A549 (cell line): ENCODE measurements at regions not wholly inside any gene's neighbourhood (a gene's known extent, or its start where the extent isn't known, plus 50 kb on each side); places are given as distances from the start of the nearest gene placed in this dataset.

ENCODE experiments used
- ATAC-seq, 2 experiments: fragments of 200-7000 bp in 1 of 2; fragments of >200 bp in 1 of 2; cut with Nextera tagmentation in 1 of 2; cut with Tn5 transposase in 1 of 2; 3 replicates each; pipeline versions ENCODE4 v1.8.0 to v1.9.1; 2018 to 2020; ENCODE audit warnings: mild to moderate bottlenecking in 1 of 2, moderate library complexity in 1 of 2
- CTCF ChIA-PET: fragments of 300-600 bp; sonication (Branson Sonifier 250); formaldehyde crosslinking; extraction: SDS; loops from one replicate; lab custom pipeline; 2021; ENCODE audit warnings: antibody characterized with exemption, inconsistent platforms; lab: Yijun Ruan, JAX
- POLR2A ChIA-PET: fragments of 350-600 bp; formaldehyde crosslinking; extraction: SDS; loops from one replicate; lab custom pipeline; 2021; ENCODE audit warnings: antibody characterized with exemption, inconsistent platforms; lab: Yijun Ruan, JAX
- DNase-seq, 2 experiments: peaks; one replicate each; pipeline versions ENCODE4 v3.0.0 to v3.0.0-alpha.2; 2011 to 2016; ENCODE audit warnings: low read depth in 1 of 2, low spot score in 1 of 2
- FAIRE-seq: peaks from 2 replicates; lab custom pipeline; 2011; peaks lifted over from hg19 to GRCh38; lab: Jason Lieb, UNC
- H3K27ac ChIP-seq, 2 experiments: fragments of >200 bp; sonication (Bioruptor Twin); formaldehyde crosslinking; 3 replicates each; pipeline ENCODE4 v1.5.1; 2016 to 2017
- H3K4me1 ChIP-seq: fragments of >200 bp; sonication (Bioruptor Twin); formaldehyde crosslinking; 3 replicates; pipeline ENCODE4 v1.6.1; 2016
- H3K4me2 ChIP-seq: fragments of >200 bp; sonication (Bioruptor Twin); formaldehyde crosslinking; 3 replicates; pipeline ENCODE4 v1.6.1; 2016
- H3K4me3 ChIP-seq: fragments of >200 bp; sonication (Bioruptor Twin); formaldehyde crosslinking; 3 replicates; pipeline ENCODE4 v1.5.1; 2016
- H3K9me3 ChIP-seq: fragments of >200 bp; sonication (Bioruptor Twin); formaldehyde crosslinking; 3 replicates; pipeline ENCODE4 v1.6.1; 2016
- CEBPB ChIP-seq, 2 experiments: fragments of >200 bp in 1 of 2; sonication (Bioruptor Twin) in 1 of 2; formaldehyde crosslinking in 1 of 2; IDR thresholded peaks; 2 replicates each; pipeline ENCODE4 v1.6.1; 2012 to 2016
- CHD4 ChIP-seq: fragments of 200-600 bp; sonication (generic); IDR thresholded peaks from 2 replicates; pipeline ENCODE4 v1.6.1; 2016; ENCODE audit warnings: antibody characterized with exemption, mild to moderate bottlenecking, borderline replicate concordance
- FOSB ChIP-seq: fragments of 250-450 bp; sonication (Bioruptor Pico); IDR thresholded peaks from 2 replicates; pipeline ENCODE4 v1.5.0; 2020; ENCODE audit warnings: mild to moderate bottlenecking, moderate library complexity
- FOXS1 ChIP-seq: fragments of 250-450 bp; sonication (Bioruptor Pico); IDR thresholded peaks from 2 replicates; pipeline ENCODE4 v1.5.0; 2020; ENCODE audit warnings: mild to moderate bottlenecking, moderate library complexity
- HOXA7 ChIP-seq: fragments of 250-450 bp; sonication (Bioruptor Pico); IDR thresholded peaks from 2 replicates; pipeline ENCODE4 v1.5.0; 2020; ENCODE audit warnings: mild to moderate bottlenecking, moderate library complexity
- HOXB13 ChIP-seq: fragments of 250-450 bp; sonication (Bioruptor Pico); IDR thresholded peaks from 2 replicates; pipeline ENCODE4 v1.5.0; 2020; ENCODE audit warnings: low read depth, mild to moderate bottlenecking, moderate library complexity
- HOXB5 ChIP-seq: fragments of 250-450 bp; sonication (Bioruptor Pico); IDR thresholded peaks from 2 replicates; pipeline ENCODE4 v1.5.0; 2020; ENCODE audit warnings: mild to moderate bottlenecking, moderate library complexity
- JUN ChIP-seq, 2 experiments: fragments of >200 bp; sonication (Bioruptor Twin); formaldehyde crosslinking; IDR thresholded peaks; 2 replicates in 1 of 2; 3 replicates in 1 of 2; pipeline ENCODE4 v1.6.1; 2016 to 2017
- KDM1A ChIP-seq: fragments of 200-600 bp; sonication (generic); IDR thresholded peaks from 2 replicates; pipeline ENCODE4 v1.6.1; 2016; ENCODE audit warnings: low read depth, mild to moderate bottlenecking
- KDM5A ChIP-seq: fragments of 200-600 bp; sonication (generic); IDR thresholded peaks from 2 replicates; pipeline ENCODE4 v1.6.1; 2016; ENCODE audit warnings: antibody characterized with exemption, mild to moderate bottlenecking
- NFE2L2 ChIP-seq: fragments of 150-350 bp; conservative IDR thresholded peaks from 2 replicates; pipeline ENCODE4 v1.6.1; 2014; ENCODE audit warnings: low read length
- NPAS2 ChIP-seq: fragments of 250-450 bp; sonication (Bioruptor Pico); IDR thresholded peaks from 2 replicates; pipeline ENCODE4 v1.8.0; 2022; ENCODE audit warnings: mild to moderate bottlenecking, moderate library complexity, borderline replicate concordance
- NR3C1 ChIP-seq: fragments of >200 bp; sonication (Bioruptor Twin); formaldehyde crosslinking; IDR thresholded peaks from 3 replicates; pipeline ENCODE4 v1.6.1; 2017
- PHF8 ChIP-seq: fragments of 200-600 bp; sonication (generic); IDR thresholded peaks from 2 replicates; pipeline ENCODE4 v1.6.1; 2016; ENCODE audit warnings: low read depth, mild to moderate bottlenecking, antibody characterized with exemption, moderate library complexity, borderline replicate concordance
- SREBF2 ChIP-seq: fragments of 450-650 bp; IDR thresholded peaks from 2 replicates; pipeline ENCODE4 v1.6.1; 2014; ENCODE audit warnings: mild to moderate bottlenecking, moderate library complexity
- TP53 ChIP-seq: fragments of 250-450 bp; sonication (Bioruptor Pico); IDR thresholded peaks from 2 replicates; pipeline ENCODE4 v1.5.0; 2021; ENCODE audit warnings: mild to moderate bottlenecking, moderate library complexity
- WGBS: methylation state at CpG from one replicate; pipeline ENCODE4 v1.1.6; 2017; ENCODE audit errors: missing lambda C conversion rate; 5-methylcytosine and 5-hydroxymethylcytosine counted together
- TF ChIP-seq, protein P1 (sequence below): IDR thresholded peaks from 2 replicates; pipeline ENCODE4 v1.6.1; 2012
- TF ChIP-seq, protein P2 (sequence below): fragments of 250-450 bp; sonication (Bioruptor Pico); IDR thresholded peaks from 2 replicates; pipeline ENCODE4 v1.5.0; 2021; ENCODE audit warnings: mild to moderate bottlenecking, moderate library complexity, borderline replicate concordance
- TF ChIP-seq, protein P3 (sequence below): fragments of >200 bp; sonication (Bioruptor Twin); formaldehyde crosslinking; IDR thresholded peaks from 2 replicates; pipeline ENCODE4 v1.6.1; 2016
- TF ChIP-seq, protein P4 (sequence below): fragments of >200 bp; sonication (Bioruptor Twin); formaldehyde crosslinking; IDR thresholded peaks from 3 replicates; pipeline ENCODE4 v1.6.1; 2016

DNA sequence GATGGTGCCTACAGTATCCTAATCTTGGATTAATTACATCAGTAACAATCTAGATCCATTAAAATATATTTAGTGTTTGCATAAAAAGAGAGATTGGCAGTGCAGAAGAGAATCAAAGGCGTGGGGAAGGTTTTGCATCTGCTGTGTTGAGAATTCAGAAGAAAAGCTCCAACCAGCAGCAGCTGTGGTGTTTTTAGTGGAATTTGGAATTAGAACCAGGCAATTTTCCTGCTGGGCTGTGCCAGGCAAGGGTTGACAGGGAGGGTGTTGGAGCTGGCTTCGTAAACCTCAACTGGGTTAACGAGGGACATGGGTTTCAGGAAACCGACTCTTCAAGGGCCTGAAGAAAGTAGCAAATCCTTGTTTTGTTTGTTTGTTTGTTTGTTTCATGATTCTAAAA is 107.8 kb upstream of the WSCD1 start:
- Histone ChIP-seq H3K27ac (no peak overlapping the region), H3K4me1 (no peaks in the 10 kb centered on the region)
- no peak for DNase-seq
- POLR2A ChIA-PET, result no interaction called here
- TF ChIP-seq, protein P1, sequence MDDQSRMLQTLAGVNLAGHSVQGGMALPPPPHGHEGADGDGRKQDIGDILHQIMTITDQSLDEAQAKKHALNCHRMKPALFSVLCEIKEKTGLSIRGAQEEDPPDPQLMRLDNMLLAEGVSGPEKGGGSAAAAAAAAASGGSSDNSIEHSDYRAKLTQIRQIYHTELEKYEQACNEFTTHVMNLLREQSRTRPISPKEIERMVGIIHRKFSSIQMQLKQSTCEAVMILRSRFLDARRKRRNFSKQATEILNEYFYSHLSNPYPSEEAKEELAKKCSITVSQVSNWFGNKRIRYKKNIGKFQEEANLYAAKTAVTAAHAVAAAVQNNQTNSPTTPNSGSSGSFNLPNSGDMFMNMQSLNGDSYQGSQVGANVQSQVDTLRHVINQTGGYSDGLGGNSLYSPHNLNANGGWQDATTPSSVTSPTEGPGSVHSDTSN, result no peak
- no peak for TF ChIP-seq HOXB5 (CRISPR knock-in tag)
- no peak for TF ChIP-seq PHF8
- TF ChIP-seq JUN (IDR thresholded peaks at IDR 0.05), result no peak
- TF ChIP-seq, all 56 proteins: peak for 0
- 0 out of 3 replicates have a peak, but pooled peaks cover 8% of the 10 kb centered on the region for H3K9me3 ChIP-seq
- no peak overlapping the region for H3K4me2 ChIP-seq
- no peak overlapping the region for H3K4me3 ChIP-seq
- FAIRE-seq (no peak), ATAC-seq (no peak)
- CTCF ChIA-PET, result interaction anchor here (0.8 kb wide), 1 partner anchor 13 kb away, joined by 3 read pairs; no protein-coding TSS in a partner anchor
- 11% methylated on average over 4 of the region's 4 CpGs for WGBS

DNA sequence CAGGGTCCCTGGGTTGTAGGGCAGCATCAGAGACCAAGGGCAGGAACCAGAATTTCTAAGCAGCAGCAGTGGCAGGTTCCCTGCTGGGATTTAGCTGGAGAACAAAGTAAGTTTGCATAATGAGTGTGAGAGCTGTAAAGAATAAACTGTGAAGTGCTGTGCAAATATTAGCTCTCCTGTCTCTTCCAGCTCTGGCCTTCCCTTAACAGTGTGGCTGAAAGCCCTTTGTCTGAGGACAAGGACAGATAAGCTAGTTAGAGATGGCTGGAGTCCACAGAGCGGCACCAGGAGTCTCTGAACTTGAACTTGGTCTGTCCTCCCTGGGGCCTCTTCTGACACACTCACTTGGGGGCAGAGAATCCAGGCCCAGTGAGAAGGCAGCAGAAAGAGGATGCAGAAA is 98.2 kb upstream of the WSCD1 start:
- ChIA-PET CTCF (interaction anchor here (1.9 kb wide), 1 partner anchor 28 kb away, joined by 4 read pairs; no protein-coding TSS in a partner anchor), POLR2A (no interaction called here)
- no peak overlapping the region for H3K27ac ChIP-seq
- H3K4me3 ChIP-seq, result no peak overlapping the region
- no peak for DNase-seq
- FAIRE-seq, result no peak
- H3K4me1 ChIP-seq, result no peaks in the 10 kb centered on the region
- H3K9me3 ChIP-seq, result peaks cover 21% of the 10 kb centered on the region; the same call in 2 of the 3 replicates
- no peak for ATAC-seq
- 0% methylated on average over 1 of the region's 1 CpG for WGBS
- no peak for TF ChIP-seq TP53
- TF ChIP-seq KDM1A, result no peak
- no peak for TF ChIP-seq CEBPB (IDR thresholded peaks at IDR 0.05)
- no peak for TF ChIP-seq JUN (IDR thresholded peaks at IDR 0.05)
- no peak for TF ChIP-seq CHD4
- TF ChIP-seq KDM5A, result no peak
- no peak for TF ChIP-seq FOSB (CRISPR knock-in tag)
- TF ChIP-seq HOXB13 (CRISPR knock-in tag), result no peak
- TF ChIP-seq, protein P2, sequence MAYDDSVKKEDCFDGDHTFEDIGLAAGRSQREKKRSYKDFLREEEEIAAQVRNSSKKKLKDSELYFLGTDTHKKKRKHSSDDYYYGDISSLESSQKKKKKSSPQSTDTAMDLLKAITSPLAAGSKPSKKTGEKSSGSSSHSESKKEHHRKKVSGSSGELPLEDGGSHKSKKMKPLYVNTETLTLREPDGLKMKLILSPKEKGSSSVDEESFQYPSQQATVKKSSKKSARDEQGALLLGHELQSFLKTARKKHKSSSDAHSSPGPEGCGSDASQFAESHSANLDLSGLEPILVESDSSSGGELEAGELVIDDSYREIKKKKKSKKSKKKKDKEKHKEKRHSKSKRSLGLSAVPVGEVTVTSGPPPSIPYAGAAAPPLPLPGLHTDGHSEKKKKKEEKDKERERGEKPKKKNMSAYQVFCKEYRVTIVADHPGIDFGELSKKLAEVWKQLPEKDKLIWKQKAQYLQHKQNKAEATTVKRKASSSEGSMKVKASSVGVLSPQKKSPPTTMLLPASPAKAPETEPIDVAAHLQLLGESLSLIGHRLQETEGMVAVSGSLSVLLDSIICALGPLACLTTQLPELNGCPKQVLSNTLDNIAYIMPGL (CRISPR knock-in tag), result no peak
- TF ChIP-seq, protein P1, result no peak
- TF ChIP-seq SREBF2, result no peak
- no peak for TF ChIP-seq NFE2L2
- TF ChIP-seq NR3C1, result no peak
- TF ChIP-seq FOXS1 (CRISPR knock-in tag), result no peak
- TF ChIP-seq, protein P3, sequence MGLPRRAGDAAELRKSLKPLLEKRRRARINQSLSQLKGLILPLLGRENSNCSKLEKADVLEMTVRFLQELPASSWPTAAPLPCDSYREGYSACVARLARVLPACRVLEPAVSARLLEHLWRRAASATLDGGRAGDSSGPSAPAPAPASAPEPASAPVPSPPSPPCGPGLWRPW, result no peak
- TF ChIP-seq, protein P4, sequence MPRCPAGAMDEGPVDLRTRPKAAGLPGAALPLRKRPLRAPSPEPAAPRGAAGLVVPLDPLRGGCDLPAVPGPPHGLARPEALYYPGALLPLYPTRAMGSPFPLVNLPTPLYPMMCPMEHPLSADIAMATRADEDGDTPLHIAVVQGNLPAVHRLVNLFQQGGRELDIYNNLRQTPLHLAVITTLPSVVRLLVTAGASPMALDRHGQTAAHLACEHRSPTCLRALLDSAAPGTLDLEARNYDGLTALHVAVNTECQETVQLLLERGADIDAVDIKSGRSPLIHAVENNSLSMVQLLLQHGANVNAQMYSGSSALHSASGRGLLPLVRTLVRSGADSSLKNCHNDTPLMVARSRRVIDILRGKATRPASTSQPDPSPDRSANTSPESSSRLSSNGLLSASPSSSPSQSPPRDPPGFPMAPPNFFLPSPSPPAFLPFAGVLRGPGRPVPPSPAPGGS, result no peak
- TF ChIP-seq NPAS2 (CRISPR knock-in tag), result no peak
- no peak for TF ChIP-seq HOXA7 (CRISPR knock-in tag)
- H3K4me2 ChIP-seq, result no peak overlapping the region
